Hematopoietic multipotent progenitor cell treated with erythropoietin and hydrocortisone succinate and interleukin-3 and kit ligand, for 15 days (in vitro differentiated cells): ENCODE measurements at regions not wholly inside any gene's neighbourhood (a gene's known extent, or its start where the extent isn't known, plus 50 kb on each side); places are given as distances from the start of the nearest gene placed in this dataset.

Experiments used
- DNase-seq: peaks from one replicate; pipeline ENCODE4 v3.0.0-alpha.2; 2015; ENCODE audit warnings: low spot score

- DNase-seq: no peak
Measured at GRCh38 chr12:88946372-88946997, 366.2 kb upstream of the KITLG start.

- no peak for DNase-seq
Measured at GRCh38 chr12:88945051-88945732, 364.9 kb upstream of the KITLG start.

GRCh38 chr12:88944397-88944796 is 364.1 kb upstream of the KITLG start:
- no peak for DNase-seq

- no peak for DNase-seq
Measured at GRCh38 chr12:88940854-88941253, 360.6 kb upstream of the KITLG start.

GRCh38 chr12:88935856-88936255 is 355.6 kb upstream of the KITLG start:
- no peak for DNase-seq

GRCh38 chr12:88934163-88934747 is 354.0 kb upstream of the KITLG start:
- DNase-seq: no peak

- DNase-seq: no peak
Measured at GRCh38 chr12:88932457-88932856, 352.2 kb upstream of the KITLG start.

- DNase-seq: no peak
Measured at GRCh38 chr12:88931598-88931997, 351.3 kb upstream of the KITLG start.

GRCh38 chr12:88925454-88925853 is 345.2 kb upstream of the KITLG start:
- DNase-seq: no peak

GRCh38 chr12:88924162-88924561 is 343.9 kb upstream of the KITLG start:
- DNase-seq: no peak

- DNase-seq: no peak
Measured at GRCh38 chr12:88923631-88924030, 343.4 kb upstream of the KITLG start.

- no peak for DNase-seq
Measured at GRCh38 chr12:88922816-88923215, 342.5 kb upstream of the KITLG start.

- DNase-seq: no peak
Measured at GRCh38 chr12:88921890-88922532, 341.7 kb upstream of the KITLG start.

GRCh38 chr12:88921434-88921833 is 341.2 kb upstream of the KITLG start:
- no peak for DNase-seq

- no peak for DNase-seq
Measured at GRCh38 chr12:88918161-88918560, 337.9 kb upstream of the KITLG start.

GRCh38 chr12:88914967-88915366 is 334.7 kb upstream of the KITLG start:
- DNase-seq: no peak

- no peak for DNase-seq
Measured at GRCh38 chr12:88909510-88909909, 329.2 kb upstream of the KITLG start.

- DNase-seq: no peak
Measured at GRCh38 chr12:88908345-88908744, 328.1 kb upstream of the KITLG start.

GRCh38 chr12:88904705-88905104 is 324.4 kb upstream of the KITLG start:
- DNase-seq: no peak

- no peak for DNase-seq
Measured at GRCh38 chr12:88903333-88903732, 323.1 kb upstream of the KITLG start.

GRCh38 chr12:88897723-88898122 is 317.5 kb upstream of the KITLG start:
- DNase-seq: no peak

- DNase-seq: no peak
Measured at GRCh38 chr12:88896958-88897357, 316.7 kb upstream of the KITLG start.

- no peak for DNase-seq
Measured at GRCh38 chr12:88895634-88896033, 315.4 kb upstream of the KITLG start.
